ENCODE measurements at regions not wholly inside any gene's neighbourhood (a gene's known extent, or its start where the extent isn't known, plus 50 kb on each side); places are given as distances from the start of the nearest gene placed in this dataset.

DNA sequence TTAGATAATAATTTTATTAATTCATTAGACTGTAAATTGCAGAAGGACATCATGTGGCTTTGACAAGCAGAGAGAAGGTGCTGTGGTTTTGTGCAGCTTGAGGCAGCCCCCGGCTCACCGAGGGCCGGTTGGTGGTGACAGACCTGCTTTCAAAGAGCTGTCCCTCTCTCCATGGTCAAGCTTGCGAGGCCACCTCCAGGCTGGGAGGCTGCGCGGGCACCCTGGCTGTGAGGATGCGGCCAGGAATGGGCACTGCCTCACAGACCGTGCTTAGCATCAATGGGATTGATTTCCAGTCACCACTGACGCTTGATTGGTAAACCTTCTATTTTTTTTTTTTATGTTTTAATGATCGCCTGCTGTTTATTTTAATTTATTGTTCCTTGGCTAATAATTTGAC is 690.9 kb downstream of the GALR1 start:
- no peak for DNase-seq

DNA sequence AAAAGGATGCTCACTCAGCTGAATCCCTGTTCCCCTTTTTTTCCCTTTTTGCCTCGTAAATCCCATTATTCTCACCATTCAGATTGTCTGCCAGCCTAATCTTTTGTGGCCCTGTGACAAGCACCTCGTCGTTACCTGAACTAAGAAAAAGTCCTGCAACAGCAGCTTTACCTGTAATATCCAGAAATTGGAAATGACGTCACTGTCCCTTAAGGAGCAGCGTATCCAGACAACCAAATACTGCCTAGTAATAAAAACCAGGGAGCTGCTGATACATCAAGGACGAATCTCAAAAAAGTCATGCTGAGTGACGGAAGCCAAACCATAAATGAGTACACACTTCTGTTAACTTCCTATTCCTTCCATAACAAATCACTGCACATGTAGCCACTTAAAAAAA is 694.9 kb downstream of the GALR1 start:
- no peak for DNase-seq

DNA sequence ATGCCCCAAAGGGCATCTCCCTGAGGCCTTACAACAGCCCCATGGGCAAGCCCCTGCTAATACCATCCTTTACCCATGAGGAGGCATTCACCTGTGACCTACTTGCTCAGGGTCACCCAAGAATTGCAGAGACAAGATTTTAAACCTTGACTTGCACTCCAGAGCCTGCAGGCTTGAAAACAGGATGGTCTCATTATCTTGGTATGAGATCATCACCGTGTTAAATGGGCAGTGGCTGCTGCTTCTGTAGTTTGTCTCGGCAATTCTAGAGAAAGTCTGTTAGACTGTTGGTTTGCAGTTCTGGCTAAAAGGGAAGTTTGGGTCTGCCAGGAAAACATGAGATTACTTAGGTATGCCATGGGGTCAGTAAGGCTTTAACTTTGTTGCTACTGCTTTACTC is 698.9 kb downstream of the GALR1 start:
- DNase-seq: no peak

DNA sequence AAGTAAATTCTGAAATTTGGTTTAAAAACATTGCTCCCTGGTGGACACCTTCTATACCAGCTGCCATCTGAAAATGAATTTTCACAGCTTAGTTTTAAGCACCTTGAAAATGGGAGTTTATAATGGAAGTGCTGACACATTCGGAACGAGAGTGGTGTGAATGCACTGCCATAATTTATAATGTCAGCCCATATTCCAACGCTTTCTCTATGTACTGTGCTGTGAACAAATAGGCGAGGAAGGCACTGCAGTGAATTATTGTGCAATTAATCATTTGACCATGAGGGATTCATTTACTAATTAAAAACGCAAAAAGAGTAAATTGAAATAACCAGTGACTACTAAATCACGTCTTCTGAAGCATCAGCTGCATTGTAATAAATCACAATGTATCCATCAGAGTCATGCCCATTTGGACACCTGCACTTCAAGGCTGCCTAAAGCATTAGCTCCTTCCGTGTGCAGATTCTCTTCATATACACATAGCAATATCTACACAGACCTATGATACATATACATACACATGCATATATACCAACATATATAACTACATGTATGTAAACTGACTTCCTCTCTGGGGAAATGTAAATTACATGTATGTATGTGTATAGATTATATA is 699.8 kb downstream of the GALR1 start:
- no peak for DNase-seq

DNA sequence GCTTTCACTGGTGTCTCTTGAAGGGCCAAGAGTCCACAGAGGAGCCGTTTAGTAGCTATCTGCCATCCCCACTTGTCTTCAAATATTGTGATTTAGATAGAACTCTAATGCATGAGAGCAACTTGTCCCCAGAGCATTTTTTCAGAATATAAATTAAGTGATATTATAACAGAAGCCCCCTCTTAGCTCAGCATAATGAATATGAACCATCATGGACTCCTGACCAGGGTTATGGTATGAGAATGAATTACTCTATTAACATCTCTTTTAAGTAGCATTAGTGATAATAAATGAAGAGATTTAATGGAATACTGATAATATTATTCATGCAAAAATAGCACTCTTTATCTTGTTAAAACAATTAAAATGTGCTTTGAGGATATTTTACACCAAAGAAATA is 709.6 kb downstream of the GALR1 start:
- no peak for DNase-seq

DNA sequence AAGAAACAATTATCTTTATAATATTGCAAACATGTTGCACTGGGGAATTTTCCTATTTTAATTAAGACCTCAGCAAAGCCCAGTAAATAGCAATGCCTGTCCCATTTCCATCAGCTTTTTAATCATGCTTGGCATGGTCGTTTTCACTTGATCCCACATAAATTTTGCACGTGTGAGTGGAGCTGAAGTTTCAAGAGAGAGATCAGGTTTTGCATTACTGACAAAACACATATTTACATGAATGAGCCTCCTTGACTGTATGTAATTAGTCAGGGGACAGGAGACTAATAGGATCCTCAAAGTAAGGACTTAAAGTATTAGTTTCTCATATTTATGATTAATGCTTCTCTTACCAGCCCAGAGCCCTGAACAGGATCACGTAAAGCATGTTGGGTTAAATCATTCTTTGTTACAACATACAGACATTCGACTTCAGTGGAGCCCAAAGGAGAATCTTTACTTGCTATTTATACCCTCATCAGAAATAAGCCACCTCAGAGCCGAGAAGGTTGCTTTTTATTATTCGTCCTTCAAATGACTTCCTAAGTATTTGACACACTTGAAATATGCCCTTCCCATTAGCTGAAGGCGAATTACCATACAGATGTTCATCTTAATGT is 711.3 kb downstream of the GALR1 start:
- DNase-seq: no peak

DNA sequence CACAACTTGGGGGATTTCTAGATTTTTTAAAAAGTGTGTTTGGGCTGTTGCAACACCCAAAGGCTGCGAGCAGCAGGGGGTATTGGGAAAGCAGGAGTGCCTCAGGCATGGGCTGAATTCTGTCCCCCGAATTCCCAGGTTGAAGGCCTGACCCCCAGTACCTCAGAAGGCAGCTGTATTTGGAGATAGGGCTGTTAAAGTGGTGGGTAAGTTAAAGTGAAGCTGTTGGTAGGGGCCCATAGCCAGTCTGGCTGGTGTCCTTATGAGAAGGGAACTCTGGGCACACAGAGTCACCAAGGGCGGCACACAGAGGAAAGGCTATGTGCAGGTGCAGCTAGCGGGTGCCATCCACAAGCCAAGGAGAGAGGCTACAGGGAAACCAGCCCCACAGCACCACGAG is 717.4 kb downstream of the GALR1 start:
- no peak for DNase-seq

DNA sequence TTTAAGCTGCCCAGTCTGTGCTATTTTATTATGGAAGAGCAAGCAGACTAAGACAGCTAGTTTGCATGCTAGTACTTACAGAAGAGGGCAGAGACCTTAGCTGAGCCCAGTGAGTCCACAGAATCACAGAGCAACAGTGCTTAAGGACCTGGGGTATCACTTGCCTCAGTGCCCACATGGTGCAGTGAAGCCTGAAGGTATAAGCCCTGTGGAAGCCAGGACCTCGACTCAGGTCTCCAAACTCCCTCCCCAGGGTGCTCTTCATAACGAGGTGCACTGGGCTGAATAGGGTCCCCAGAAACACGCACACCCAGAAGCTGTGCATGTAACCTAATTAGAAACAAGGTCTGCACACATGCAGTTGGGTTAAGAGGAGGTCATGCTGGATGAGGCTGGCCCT is 718.1 kb downstream of the GALR1 start:
- DNase-seq: no peak

DNA sequence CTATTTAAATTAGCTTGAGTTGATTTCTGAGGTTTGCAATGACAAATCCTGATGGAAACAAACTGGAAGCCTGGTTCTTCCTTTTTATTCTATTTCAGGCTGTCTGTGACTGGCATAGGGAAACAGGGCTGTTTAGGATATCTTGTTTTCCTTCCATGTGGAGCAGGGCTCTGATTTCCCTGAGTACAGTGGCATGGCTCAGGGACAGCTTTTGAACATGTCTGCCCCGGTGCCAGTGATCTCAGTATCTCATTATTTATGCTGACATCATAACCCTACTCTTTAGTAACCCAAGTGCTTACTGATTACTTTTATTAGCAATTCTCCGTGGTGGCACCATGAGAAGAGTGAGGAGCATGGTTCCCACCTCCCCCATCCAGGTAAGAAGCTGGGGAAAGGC is 720.3 kb downstream of the GALR1 start:
- DNase-seq: no peak

DNA sequence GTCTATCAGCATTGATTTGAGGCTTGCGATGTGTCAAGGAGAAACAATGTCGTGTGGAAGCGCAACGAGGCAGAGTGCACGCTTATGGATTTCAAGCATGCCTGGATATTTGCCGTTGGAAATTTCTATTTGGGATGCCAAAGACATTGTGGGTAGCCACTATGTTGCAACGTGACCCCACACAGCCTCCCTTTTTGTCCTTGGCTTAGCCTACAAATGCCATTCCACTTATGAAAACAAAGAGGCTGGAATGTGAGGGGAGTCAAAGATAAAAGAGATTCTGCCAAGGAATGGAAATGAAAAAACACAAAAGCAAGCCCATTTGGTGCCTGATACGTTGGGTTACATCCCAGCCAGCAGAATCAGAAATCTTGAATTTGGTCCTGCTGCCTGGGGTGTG is 721.2 kb downstream of the GALR1 start:
- no peak for DNase-seq

DNA sequence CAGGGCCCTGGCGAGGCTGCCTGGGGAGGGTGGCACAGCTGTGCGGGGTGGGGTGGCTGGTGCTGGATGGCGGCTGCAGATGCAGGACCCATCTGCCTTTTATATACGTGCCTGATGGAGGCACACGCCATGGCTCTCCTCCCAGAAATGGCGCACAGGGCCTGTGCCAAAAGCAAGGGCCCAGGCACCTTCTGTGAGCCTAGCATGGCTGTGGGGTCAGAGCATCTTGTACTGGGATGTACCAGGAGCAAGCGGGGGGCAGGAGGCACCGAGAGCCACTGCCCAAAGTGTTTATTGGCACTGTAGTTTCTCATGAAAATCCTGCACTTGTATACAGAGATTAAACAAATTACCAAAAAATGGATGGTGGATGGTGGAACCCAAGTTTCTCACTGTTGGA is 724.1 kb downstream of the GALR1 start:
- no peak for DNase-seq

DNA sequence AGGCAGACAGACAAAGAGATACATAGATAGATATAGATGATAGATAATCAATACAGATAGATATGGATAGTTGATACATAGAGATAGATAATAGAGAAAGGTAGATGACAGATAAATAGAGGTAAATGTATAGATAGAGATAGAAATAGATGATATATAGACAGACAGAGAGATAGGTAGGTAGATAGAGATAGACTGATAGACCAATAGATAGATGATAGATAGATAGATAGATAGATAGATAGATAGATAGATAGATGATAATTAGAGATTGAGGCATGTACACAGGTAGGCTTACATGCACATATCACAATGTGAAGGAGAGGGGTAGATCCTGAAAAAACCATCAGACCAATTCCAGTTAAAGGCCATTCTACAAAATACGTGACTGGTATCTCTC is 724.7 kb downstream of the GALR1 start:
- no peak for DNase-seq

DNA sequence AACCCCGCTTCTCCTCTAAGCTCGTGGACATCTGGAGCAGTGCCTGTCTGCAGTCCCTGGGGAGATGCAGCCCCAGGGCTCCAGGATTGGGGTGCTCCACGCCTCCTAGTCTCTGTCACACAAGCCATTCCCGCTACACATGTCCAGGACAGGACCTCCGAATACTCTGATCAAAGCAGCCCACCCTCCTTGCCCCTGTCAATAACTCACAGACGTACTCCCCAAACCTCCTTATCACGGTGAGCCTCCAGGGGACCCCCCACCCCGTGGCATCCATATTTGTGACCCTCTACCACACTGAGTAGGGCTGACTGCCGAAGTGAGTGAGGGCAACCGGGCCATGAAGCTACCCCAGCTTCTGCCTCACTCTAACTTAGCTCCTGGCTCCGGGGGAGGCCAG is 727.7 kb downstream of the GALR1 start:
- DNase-seq: no peak

DNA sequence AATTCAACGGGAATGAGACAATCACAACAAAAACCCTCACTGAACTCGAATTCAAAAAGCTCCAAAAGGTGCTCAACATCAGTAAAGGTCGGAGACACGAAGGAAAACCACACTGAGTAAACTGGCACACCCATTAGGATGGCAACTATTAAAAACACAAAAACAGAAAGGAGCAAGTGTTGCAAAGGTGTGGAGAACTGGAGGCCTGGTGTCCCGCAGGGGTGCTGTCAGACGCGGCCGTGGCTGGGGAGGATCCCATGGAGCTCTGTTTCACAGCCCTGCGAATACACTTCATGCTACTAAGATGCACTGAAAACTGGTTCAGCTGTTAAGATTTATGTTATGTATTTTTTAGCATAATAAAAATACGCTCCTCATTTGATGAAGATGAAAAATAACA is 730.6 kb downstream of the GALR1 start:
- DNase-seq: no peak

DNA sequence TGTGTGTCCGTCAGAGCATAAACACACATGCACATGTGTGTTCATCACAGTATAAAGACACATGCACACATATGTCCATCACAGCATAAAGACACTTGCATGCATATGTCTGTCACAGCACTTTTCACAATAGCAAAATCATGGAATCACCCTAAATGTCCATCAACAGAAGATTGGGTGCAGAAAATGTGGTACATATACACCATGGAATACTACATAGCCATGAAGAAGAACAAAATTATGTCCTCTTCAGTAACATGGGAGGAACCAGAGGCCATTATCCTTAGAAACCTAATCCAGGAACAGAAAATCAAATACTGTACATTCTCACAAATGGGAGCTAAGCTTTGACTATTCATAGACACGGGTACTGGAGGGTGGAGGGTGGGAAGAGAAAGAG is 732.2 kb downstream of the GALR1 start:
- no peak for DNase-seq

DNA sequence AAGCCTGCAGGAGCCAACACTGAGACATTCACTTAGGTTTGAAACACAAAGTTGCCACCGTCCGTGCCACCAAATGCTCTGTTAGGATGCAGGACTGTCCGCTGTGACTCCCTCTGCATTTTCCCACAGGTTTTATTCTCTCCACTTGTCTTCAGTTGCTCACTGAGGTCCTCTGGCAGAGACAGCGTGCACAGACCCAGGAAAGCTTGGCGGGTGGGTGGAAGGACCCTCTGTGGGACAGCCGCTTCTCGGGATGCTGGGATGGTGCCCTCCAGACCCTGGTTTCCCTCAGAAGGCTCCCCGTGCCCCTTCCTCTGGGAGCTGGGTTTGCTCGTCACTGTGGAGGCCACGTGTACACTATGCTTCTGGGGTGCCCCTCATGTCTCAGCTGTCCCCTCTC is 733.6 kb downstream of the GALR1 start:
- DNase-seq: no peak

DNA sequence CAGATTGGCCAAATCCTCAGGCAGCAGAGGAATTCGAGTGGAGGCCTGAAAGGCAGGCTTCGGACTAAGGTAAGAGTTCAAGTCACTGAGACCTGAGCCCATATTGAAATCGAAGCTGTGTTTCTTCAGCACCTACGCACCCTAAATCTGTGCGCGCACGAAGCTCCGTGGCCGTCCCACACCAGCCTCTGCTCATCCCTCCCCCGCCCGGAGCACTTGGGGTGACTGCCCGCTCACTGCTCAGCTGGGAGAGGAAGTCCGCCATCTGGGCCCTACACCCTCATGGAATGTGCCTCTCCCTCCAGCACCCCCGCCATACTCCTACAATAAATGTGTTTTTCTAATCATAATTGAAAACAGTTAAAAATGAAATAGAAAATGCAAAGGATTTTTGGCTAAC is 734.5 kb downstream of the GALR1 start:
- DNase-seq: no peak

DNA sequence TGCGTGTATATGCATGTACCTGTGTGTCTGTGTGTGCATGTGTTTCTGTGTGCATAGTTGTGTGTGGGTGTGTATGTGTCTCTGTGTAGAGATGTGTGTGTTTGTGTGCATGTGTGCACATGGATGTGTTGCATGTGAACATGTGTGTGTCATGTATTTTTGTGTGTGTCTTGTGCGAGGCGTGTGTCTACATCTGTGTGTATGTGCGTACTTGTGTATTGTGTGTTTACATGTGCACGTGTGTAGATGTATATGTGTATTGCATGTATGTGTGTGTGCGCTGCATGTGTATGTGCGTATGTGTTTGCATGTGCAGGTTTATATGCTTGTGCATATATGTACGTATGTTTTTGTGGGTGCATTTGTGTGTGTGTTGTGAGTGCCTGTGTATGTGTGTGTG is 735.2 kb downstream of the GALR1 start:
- DNase-seq: no peak

DNA sequence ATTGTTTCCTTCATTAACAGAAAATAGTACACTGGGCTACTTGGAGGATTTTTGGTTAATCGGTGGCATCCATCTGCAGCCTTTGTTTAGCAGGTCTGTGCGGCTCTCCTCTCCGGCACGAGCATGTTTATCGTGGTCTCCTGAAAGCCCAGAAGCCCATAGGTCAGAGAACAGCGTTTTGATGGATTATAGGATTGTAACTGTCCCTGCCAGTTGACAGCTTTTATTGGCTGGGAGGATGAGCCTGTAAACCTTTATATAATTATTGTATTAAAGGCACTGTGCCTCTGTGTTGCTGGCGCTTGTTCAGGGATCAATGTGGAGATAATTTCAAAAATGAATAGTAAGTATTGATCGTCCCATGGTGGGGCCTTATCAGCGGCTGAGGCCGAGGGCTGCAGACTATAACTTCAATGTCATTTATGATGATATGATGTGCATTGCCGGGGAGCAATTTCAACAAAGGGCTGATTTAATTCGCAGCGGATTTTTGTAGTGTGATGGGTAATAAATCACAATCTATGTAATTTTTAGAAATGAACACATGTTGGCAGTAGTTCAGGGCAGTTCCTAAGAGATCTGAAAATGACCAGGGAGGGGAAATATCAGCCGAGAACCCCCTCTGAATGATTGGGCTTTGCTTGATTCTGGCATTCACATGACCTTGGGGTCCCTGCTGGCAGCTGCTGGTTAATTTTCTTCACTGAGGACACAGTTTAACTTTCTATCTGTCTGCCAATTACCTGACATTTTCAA is 736.1 kb downstream of the GALR1 start:
- no peak for DNase-seq

DNA sequence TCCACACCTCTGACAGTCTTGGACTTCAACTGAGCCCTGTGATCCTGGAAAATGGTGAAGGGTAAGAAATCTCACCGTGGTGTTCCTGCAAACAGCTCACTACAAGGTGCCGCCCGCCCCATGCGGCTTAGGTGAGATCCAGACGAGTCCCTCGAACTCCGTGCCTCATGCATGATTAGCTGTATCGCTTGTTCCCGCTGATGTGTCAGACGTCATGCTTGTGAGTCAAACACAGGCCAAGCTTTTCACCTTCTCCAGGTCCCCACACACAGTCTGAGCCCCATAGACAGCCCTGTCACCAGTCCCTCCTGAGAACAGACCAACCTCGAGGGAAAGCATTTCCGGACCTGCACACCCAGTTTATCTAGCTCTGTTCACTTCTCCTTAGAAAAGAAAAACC is 740.5 kb downstream of the GALR1 start:
- DNase-seq: no peak

DNA sequence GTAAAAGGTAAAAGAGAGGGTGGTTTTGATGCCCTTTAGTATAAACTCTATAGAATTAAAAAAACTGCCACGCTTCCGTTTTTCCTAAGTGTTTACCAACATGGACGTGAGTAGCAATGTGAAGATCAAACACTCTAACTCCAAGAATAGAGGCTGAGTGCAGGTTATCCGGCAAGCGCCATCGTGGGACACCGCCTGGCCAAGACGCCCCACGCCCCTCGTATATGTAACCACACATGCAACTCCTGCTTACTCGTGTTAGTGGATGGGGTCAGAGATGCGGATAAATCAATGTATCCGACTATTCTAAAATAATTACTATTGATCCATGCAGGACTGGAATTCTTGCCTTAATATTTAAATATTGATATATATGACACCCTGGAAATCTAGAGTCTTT is 741.3 kb downstream of the GALR1 start:
- no peak for DNase-seq

DNA sequence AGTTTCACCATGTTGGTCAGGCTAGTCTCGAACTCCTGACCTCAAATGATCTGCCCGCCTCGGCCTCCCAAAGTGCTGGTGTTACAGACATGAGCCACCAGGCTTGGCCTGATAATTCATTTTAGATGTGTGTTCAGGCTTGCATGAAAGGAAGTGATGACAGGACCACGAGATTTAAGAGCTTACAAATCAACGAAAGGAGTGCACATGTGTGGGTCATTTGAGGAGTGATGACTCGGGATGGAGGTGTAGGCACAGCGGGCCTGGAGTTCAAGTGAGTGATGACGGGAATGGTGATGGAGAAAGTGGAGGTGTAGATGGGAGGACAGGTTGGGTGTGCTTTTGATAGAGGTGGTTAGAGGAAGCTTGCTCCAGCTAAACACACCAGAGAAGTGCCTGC is 742.4 kb downstream of the GALR1 start:
- no peak for DNase-seq

DNA sequence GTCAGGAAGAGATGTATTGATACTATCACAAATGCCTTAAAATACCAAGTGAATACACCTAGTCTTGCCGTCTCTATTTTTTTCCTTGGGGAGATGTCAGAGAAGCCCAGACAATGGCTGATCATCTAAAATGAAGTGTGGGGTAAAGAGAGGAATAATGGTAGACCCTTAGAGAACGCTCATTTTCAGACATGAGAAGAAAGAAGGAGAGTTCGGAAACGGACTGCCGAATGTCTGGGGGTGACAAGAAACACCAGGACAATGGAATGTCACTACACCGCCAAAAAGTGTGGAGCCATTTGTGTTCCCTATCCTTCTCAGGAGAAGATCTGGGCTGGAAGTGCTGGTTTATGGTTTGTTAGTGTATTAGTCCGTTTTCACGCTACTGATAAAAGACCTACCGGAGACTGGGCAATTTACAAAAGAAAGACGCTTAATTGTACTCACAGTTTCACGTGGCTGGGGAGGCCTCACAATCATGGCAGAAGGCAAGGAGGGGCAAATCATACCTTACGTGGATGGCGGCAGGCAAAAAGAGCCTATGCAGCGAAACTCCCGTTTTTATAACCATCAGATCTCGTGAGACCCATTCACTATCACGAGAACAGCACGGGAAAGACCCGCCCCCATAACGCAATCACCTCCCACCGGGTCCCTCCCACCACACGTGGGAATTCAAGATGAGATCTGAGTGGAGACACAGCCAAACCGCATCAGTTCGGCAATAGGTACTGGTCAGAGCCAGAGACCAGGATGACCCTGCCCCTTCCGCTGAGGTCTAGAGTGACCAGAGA is 743.7 kb downstream of the GALR1 start:
- DNase-seq: no peak

DNA sequence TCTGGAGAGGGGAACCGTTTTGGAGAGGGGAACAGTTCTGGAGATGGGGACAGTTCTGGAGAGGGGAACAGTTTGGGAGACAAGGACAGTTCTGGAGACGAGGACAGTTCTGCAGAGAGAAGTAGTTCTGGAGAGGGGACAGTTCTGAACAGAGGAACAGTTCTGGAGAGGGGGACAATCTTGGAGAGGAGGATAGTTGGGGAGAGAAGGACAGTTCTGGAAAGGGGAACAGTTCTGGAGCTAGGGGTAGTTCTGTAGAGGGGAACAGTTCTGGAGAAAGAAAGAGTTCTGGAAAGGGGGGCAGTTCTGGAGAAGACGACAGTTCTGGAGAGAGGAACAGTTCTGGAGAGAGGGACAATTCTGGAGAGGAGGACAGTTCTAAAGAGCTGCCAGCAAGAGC is 745.9 kb downstream of the GALR1 start:
- DNase-seq: no peak

All from left hindlimb (tissue), 1 donor.